ENCODE measurements at regions not wholly inside any gene's neighbourhood (a gene's known extent, or its start where the extent isn't known, plus 50 kb on each side); places are given as distances from the start of the nearest gene placed in this dataset.
A peak's percentile ranks its signal among the peaks of the same experiment; 100 is the strongest.

DNA sequence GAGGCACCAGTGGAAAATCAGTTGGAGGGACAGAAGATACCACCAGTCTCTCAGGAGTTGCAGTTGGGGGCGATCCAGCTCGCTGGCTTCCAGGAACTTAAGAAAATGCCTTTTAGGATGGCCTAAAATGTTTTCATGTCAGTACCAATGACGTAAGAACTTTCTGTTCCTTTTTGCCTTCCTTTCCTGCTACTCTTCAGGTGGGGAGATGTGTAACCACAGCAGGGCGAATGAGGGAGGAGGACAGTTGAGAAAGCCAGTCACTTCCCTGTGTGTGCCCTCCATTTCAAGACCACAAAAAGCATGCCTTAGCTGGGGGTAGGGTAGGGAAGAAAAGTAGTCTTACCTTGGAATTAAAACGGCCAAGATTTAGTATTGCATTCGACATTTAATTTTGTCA lies 941.6 kb downstream of the NLGN4Y start:
- H3K36me3 Mint-ChIP-seq = no peaks in the 10 kb centered on the region
- H3K36me3 ChIP-seq (ENCODE audit: control insufficient read depth, insufficient read depth, low read length) = no peaks in the 10 kb centered on the region
- no peaks in the 10 kb centered on the region for H3K9me3 ChIP-seq (ENCODE audit: control insufficient read depth in 2 of 2, low read length in 2 of 2)
- DNase-seq = no peak
- H3K27ac ChIP-seq (ENCODE audit: insufficient read depth, low read length, poor library complexity, severe bottlenecking) = no peak overlapping the region
- no peak for ATAC-seq (ENCODE audit: low read depth in 2 of 2)
- no peaks in the 10 kb centered on the region for H3K4me1 Mint-ChIP-seq
- no peak overlapping the region for H3K4me3 Mint-ChIP-seq
- H3K4me3 ChIP-seq (ENCODE audit: low read depth, low read length) = no peak overlapping the region
- H3K27me3 Mint-ChIP-seq = no peaks in the 10 kb centered on the region
- no peaks in the 10 kb centered on the region for H3K27me3 ChIP-seq (ENCODE audit: control insufficient read depth, insufficient read depth, low read length)
- no peak overlapping the region for H3K27ac Mint-ChIP-seq
- H3K4me1 ChIP-seq (ENCODE audit: control insufficient read depth, insufficient read depth, low read length, poor library complexity, severe bottlenecking) = no peaks in the 10 kb centered on the region
- H3K9me3 Mint-ChIP-seq = no peaks in the 10 kb centered on the region

DNA sequence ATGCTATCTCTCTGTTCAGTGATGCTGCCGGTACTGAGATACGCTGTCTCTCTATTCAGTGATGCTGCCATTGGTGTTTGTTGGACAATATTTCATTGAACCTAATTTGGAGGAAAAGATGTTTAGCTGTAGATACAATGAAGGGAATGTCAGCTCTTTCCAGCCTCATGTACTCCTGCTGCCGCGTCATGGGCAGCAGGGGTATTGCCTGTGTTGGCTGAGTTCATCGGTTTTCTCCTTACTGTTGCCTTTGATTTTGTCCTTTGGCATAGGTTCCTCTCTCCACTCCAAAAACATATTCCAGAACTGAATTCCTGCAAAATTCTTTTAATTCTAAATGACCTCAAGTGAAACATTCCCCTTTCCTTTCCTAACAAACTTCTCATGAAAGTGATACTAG lies 942.6 kb downstream of the NLGN4Y start:
- Histone ChIP-seq H3K36me3 (ENCODE audit: control insufficient read depth, insufficient read depth, low read length) (no peaks in the 10 kb centered on the region), H3K4me3 (ENCODE audit: low read depth, low read length) (no peak overlapping the region), H3K9me3 (ENCODE audit: control insufficient read depth in 2 of 2, low read length in 2 of 2) (no peaks in the 10 kb centered on the region), H3K27me3 (ENCODE audit: control insufficient read depth, insufficient read depth, low read length) (no peaks in the 10 kb centered on the region), H3K4me1 (ENCODE audit: control insufficient read depth, insufficient read depth, low read length, poor library complexity, severe bottlenecking) (no peaks in the 10 kb centered on the region), H3K27ac (ENCODE audit: insufficient read depth, low read length, poor library complexity, severe bottlenecking) (no peak overlapping the region)
- Mint-ChIP-seq H3K27ac (no peak overlapping the region), H3K4me1 (no peaks in the 10 kb centered on the region), H3K36me3 (no peaks in the 10 kb centered on the region), H3K4me3 (no peak overlapping the region), H3K9me3 (no peaks in the 10 kb centered on the region), H3K27me3 (no peaks in the 10 kb centered on the region)
- DNase-seq = no peak
- no peak for ATAC-seq (ENCODE audit: low read depth in 2 of 2)

DNA sequence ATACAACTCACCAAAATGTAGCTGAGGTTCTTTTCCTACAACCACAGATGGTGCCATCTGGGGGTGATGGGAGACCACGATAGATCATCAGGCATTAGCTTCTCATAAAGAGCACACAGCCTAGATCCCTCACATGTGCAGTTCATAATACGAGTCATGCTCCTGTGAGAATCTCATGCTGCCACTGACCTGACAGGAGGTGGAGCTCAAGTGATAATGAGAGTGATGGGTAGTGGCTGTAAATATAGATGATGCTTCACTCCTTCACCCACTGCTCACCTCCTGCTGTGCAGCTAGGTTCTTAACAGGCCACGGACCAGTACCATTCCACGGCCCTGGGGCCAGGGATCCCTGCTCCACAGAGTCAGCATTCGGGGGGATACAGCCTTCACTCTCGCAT lies 943.8 kb downstream of the NLGN4Y start:
- Mint-ChIP-seq H3K36me3 (no peaks in the 10 kb centered on the region), H3K27ac (no peak overlapping the region), H3K9me3 (no peaks in the 10 kb centered on the region)

DNA sequence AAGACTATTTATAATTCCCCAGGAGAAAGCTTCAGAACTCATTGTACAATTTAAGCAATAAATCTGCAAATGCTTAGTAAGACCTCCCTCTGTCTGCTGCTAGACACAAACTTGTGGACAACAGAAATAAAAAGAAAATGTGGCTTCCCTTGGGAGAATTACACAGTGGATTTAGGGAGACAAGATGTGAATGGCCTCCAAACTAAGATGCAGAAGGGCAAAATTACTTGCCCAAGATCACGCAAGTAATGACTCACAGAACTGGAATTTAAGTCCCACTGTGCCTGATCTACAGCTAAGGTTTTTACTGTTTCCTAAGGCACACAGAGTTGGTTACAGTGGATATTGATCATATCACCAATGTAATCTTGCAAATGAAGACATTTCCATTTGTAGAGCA lies 947.0 kb downstream of the NLGN4Y start:
- Histone ChIP-seq H3K9me3 (ENCODE audit: control insufficient read depth in 2 of 2, low read length in 2 of 2) (no peaks in the 10 kb centered on the region), H3K27ac (ENCODE audit: insufficient read depth, low read length, poor library complexity, severe bottlenecking) (no peak overlapping the region), H3K4me3 (ENCODE audit: low read depth, low read length) (no peak overlapping the region), H3K36me3 (ENCODE audit: control insufficient read depth, insufficient read depth, low read length) (no peaks in the 10 kb centered on the region), H3K4me1 (ENCODE audit: control insufficient read depth, insufficient read depth, low read length, poor library complexity, severe bottlenecking) (no peaks in the 10 kb centered on the region), H3K27me3 (ENCODE audit: control insufficient read depth, insufficient read depth, low read length) (no peaks in the 10 kb centered on the region)
- no peak overlapping the region for H3K27ac Mint-ChIP-seq
- ATAC-seq (ENCODE audit: low read depth in 2 of 2) (no peak), DNase-seq (no peak)
- H3K4me3 Mint-ChIP-seq = no peak overlapping the region
- H3K9me3 Mint-ChIP-seq = no peaks in the 10 kb centered on the region
- no peaks in the 10 kb centered on the region for H3K4me1 Mint-ChIP-seq
- no peaks in the 10 kb centered on the region for H3K36me3 Mint-ChIP-seq
- no peaks in the 10 kb centered on the region for H3K27me3 Mint-ChIP-seq

More for the DNA sequence above, 943.8 kb downstream of the NLGN4Y start:
- H3K4me3 Mint-ChIP-seq = no peak overlapping the region
- Histone ChIP-seq H3K36me3 (ENCODE audit: control insufficient read depth, insufficient read depth, low read length) (no peaks in the 10 kb centered on the region), H3K4me1 (ENCODE audit: control insufficient read depth, insufficient read depth, low read length, poor library complexity, severe bottlenecking) (no peaks in the 10 kb centered on the region), H3K27me3 (ENCODE audit: control insufficient read depth, insufficient read depth, low read length) (no peaks in the 10 kb centered on the region), H3K9me3 (ENCODE audit: control insufficient read depth in 2 of 2, low read length in 2 of 2) (no peaks in the 10 kb centered on the region), H3K4me3 (ENCODE audit: low read depth, low read length) (no peak overlapping the region), H3K27ac (ENCODE audit: insufficient read depth, low read length, poor library complexity, severe bottlenecking) (no peak overlapping the region)
- no peaks in the 10 kb centered on the region for H3K4me1 Mint-ChIP-seq
- ATAC-seq (ENCODE audit: low read depth in 2 of 2) (no peak), DNase-seq (no peak)
- H3K27me3 Mint-ChIP-seq = no peaks in the 10 kb centered on the region

DNA sequence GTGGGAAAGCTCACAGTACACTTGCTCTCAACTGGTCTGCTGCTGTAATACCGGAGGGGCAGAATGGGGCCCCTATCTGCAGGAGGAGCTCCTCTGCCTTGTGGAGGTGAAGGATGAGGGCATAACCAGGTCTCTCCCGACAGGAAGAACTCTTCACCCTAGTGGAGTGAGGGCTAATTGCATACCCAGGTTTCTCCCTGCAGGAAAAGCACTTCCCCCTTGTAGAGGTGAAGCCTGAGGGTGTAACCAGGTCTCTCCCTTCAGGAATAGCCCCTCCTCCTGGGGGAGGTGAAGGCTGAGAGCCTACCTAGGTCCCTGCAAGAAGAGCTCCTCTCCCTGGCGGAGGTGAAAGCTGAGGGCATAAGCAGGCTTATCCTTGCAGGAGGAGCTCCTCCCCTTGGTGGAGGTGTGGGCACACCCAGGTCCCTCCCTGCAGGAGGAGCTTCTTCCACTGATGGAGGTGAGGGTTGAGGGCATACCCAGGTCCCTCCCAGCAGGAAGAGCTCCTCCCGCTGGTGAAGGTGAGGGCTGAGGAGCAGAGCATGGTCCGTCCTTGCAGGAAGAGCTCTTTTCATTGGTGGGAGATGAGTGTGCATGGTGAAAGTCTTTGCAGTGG lies 954.1 kb downstream of the NLGN4Y start:
- no peak for DNase-seq
- Mint-ChIP-seq H3K27ac (no peak overlapping the region), H3K27me3 (no peaks in the 10 kb centered on the region), H3K4me3 (peak overlapping the region in 1 of 4 donors; percentile 73), H3K9me3 (no peaks in the 10 kb centered on the region), H3K4me1 (no peaks in the 10 kb centered on the region), H3K36me3 (no peaks in the 10 kb centered on the region)
- no peaks in the 10 kb centered on the region for H3K9me3 ChIP-seq (ENCODE audit: control insufficient read depth in 2 of 2, low read length in 2 of 2)
- no peak overlapping the region for H3K4me3 ChIP-seq (ENCODE audit: low read depth, low read length)
- no peaks in the 10 kb centered on the region for H3K27me3 ChIP-seq (ENCODE audit: control insufficient read depth, insufficient read depth, low read length)
- ATAC-seq (ENCODE audit: low read depth in 2 of 2) = no peak
- no peaks in the 10 kb centered on the region for H3K36me3 ChIP-seq (ENCODE audit: control insufficient read depth, insufficient read depth, low read length)
- no peak overlapping the region for H3K27ac ChIP-seq (ENCODE audit: insufficient read depth, low read length, poor library complexity, severe bottlenecking)
- H3K4me1 ChIP-seq (ENCODE audit: control insufficient read depth, insufficient read depth, low read length, poor library complexity, severe bottlenecking) = no peaks in the 10 kb centered on the region

DNA sequence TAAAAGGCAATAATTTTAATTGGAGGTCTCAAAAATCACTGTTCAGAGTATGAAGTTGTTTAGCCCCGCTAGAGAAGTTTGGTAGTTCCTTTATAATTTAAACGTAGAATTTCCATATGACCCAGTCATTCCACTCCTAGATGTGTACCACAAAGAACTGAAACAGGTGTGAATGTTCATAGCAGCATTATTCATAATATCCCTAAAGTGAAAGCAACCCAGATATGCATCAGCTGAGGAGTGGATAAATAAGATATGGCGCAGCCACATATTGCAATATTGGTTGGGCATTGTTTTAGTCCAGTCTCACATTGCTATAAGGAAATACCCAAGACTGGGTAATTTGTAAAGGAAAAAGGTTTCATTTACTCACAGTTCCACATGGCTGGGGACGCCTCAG lies 976.2 kb downstream of the NLGN4Y start:
- Mint-ChIP-seq H3K4me3 (no peak overlapping the region), H3K4me1 (no peaks in the 10 kb centered on the region), H3K27ac (no peak overlapping the region), H3K9me3 (peaks cover 0 to 2% (median 0%) of the 10 kb centered on the region in 7 donors), H3K27me3 (no peaks in the 10 kb centered on the region), H3K36me3 (no peaks in the 10 kb centered on the region)
- Histone ChIP-seq H3K27ac (ENCODE audit: insufficient read depth, low read length, poor library complexity, severe bottlenecking) (no peak overlapping the region), H3K9me3 (ENCODE audit: control insufficient read depth in 2 of 2, low read length in 2 of 2) (no peaks in the 10 kb centered on the region), H3K36me3 (ENCODE audit: control insufficient read depth, insufficient read depth, low read length) (no peaks in the 10 kb centered on the region), H3K4me3 (ENCODE audit: low read depth, low read length) (no peak overlapping the region), H3K4me1 (ENCODE audit: control insufficient read depth, insufficient read depth, low read length, poor library complexity, severe bottlenecking) (no peaks in the 10 kb centered on the region), H3K27me3 (ENCODE audit: control insufficient read depth, insufficient read depth, low read length) (no peaks in the 10 kb centered on the region)
- ATAC-seq (ENCODE audit: low read depth in 2 of 2) = no peak
- no peak for DNase-seq

DNA sequence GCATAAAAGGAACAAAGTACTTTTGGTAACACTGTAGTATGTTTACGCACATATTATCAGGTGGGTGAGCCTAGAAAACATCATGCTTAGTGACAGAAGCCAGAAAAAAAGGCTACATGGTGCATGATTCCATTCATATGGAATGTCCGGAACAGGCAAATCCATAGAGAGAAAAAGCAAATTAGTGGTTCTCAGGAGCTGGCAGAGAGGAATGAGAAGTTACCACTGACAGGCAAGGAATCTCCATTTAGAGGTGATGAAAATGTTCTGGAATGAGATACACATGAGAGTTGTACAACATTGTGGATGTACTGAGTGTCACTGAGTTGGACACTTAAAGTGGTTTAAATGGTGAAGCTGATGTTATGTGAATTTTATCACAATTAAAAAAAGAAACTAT lies 976.9 kb downstream of the NLGN4Y start:
- no peak overlapping the region for H3K27ac Mint-ChIP-seq
- Histone ChIP-seq H3K4me3 (ENCODE audit: low read depth, low read length) (no peak overlapping the region), H3K36me3 (ENCODE audit: control insufficient read depth, insufficient read depth, low read length) (no peaks in the 10 kb centered on the region), H3K4me1 (ENCODE audit: control insufficient read depth, insufficient read depth, low read length, poor library complexity, severe bottlenecking) (no peaks in the 10 kb centered on the region), H3K27me3 (ENCODE audit: control insufficient read depth, insufficient read depth, low read length) (no peaks in the 10 kb centered on the region), H3K27ac (ENCODE audit: insufficient read depth, low read length, poor library complexity, severe bottlenecking) (no peak overlapping the region), H3K9me3 (ENCODE audit: control insufficient read depth in 2 of 2, low read length in 2 of 2) (no peaks in the 10 kb centered on the region)
- H3K27me3 Mint-ChIP-seq = no peaks in the 10 kb centered on the region
- H3K4me1 Mint-ChIP-seq = no peaks in the 10 kb centered on the region
- ATAC-seq (ENCODE audit: low read depth in 2 of 2) (no peak), DNase-seq (no peak)
- H3K4me3 Mint-ChIP-seq = no peak overlapping the region
- H3K36me3 Mint-ChIP-seq = no peaks in the 10 kb centered on the region
- H3K9me3 Mint-ChIP-seq = peaks cover 0 to 2% (median 0%) of the 10 kb centered on the region in 7 donors

DNA sequence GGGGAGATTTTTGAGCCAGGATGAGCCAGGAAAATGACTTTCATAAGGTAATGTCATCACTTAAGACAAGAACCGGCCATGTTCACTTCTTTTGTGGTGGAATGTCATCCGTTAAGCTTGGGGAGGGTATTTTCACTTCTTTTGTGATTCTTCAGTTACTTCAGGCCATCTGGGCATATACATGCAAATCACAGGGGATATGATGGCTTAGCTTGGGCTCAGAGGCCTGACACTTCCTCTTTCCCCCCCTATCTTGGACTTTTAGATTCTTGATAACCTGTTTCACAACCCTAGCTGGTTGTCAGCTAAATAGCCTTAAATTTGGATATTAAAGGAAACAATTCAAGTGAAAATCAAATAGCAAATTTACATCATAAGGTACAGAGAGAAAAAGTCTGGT lies 986.0 kb downstream of the NLGN4Y start:
- Histone ChIP-seq H3K36me3 (ENCODE audit: control insufficient read depth, insufficient read depth, low read length) (no peaks in the 10 kb centered on the region), H3K9me3 (ENCODE audit: control insufficient read depth in 2 of 2, low read length in 2 of 2) (no peaks in the 10 kb centered on the region), H3K27me3 (ENCODE audit: control insufficient read depth, insufficient read depth, low read length) (no peaks in the 10 kb centered on the region), H3K27ac (ENCODE audit: insufficient read depth, low read length, poor library complexity, severe bottlenecking) (no peak overlapping the region), H3K4me3 (ENCODE audit: low read depth, low read length) (no peak overlapping the region), H3K4me1 (ENCODE audit: control insufficient read depth, insufficient read depth, low read length, poor library complexity, severe bottlenecking) (no peaks in the 10 kb centered on the region)
- H3K36me3 Mint-ChIP-seq = no peaks in the 10 kb centered on the region
- ATAC-seq (ENCODE audit: low read depth in 2 of 2) (no peak), DNase-seq (no peak)
- no peaks in the 10 kb centered on the region for H3K9me3 Mint-ChIP-seq
- H3K27me3 Mint-ChIP-seq = no peaks in the 10 kb centered on the region
- H3K27ac Mint-ChIP-seq = no peak overlapping the region
- H3K4me3 Mint-ChIP-seq = no peak overlapping the region
- H3K4me1 Mint-ChIP-seq = no peaks in the 10 kb centered on the region
